RWPE2 (cell line): ENCODE measurements at regions not wholly inside any gene's neighbourhood (a gene's known extent, or its start where the extent isn't known, plus 50 kb on each side); places are given as distances from the start of the nearest gene placed in this dataset.

Experiments used
- ATAC-seq: fragments of 200-7000 bp; cut with Tn5 transposase; 3 replicates; pipeline ENCODE4 v1.9.1; 2021; ENCODE audit warnings: low read depth
- DNase-seq: peaks from one replicate; pipeline ENCODE4 v3.0.0-alpha.2; 2020; ENCODE audit warnings: low spot score
- H3K27ac ChIP-seq: fragments of 450-650 bp; 2 replicates; pipeline ENCODE4 v1.5.1; 2017; ENCODE audit warnings: mild to moderate bottlenecking; ENCODE audit not compliant: poor library complexity, severe bottlenecking
- H3K27me3 ChIP-seq: fragments of 250-450 bp; sonication (Bioruptor Pico); 2 replicates; pipeline ENCODE4 v1.5.1; 2021; ENCODE audit warnings: mild to moderate bottlenecking, moderate library complexity; ENCODE audit not compliant: insufficient read depth, poor library complexity, severe bottlenecking
- H3K36me3 ChIP-seq: fragments of 250-450 bp; sonication (Bioruptor Pico); 2 replicates; pipeline ENCODE4 v1.5.1; 2020; ENCODE audit warnings: low read depth, mild to moderate bottlenecking, moderate library complexity
- H3K4me1 ChIP-seq: fragments of 250-450 bp; sonication (Bioruptor Pico); 2 replicates; pipeline ENCODE4 v1.5.1; 2021; ENCODE audit warnings: mild to moderate bottlenecking, moderate library complexity; ENCODE audit not compliant: insufficient read depth, poor library complexity, severe bottlenecking
- H3K4me3 ChIP-seq: fragments of 250-450 bp; sonication (Bioruptor Pico); 2 replicates; pipeline ENCODE4 v1.5.1; 2021; ENCODE audit warnings: mild to moderate bottlenecking, moderate library complexity; ENCODE audit not compliant: severe bottlenecking
- H3K9me3 ChIP-seq: fragments of 250-450 bp; sonication (Bioruptor Pico); 2 replicates; pipeline ENCODE4 v1.5.1; 2021; ENCODE audit warnings: mild to moderate bottlenecking, moderate library complexity; ENCODE audit not compliant: severe bottlenecking
- TF ChIP-seq, protein P1 (sequence below): fragments of 450-650 bp; IDR thresholded peaks from one replicate; pipeline ENCODE4 v1.5.1; 2017; ENCODE audit warnings: mild to moderate bottlenecking, moderate library complexity; ENCODE audit not compliant: poor library complexity, severe bottlenecking

DNA sequence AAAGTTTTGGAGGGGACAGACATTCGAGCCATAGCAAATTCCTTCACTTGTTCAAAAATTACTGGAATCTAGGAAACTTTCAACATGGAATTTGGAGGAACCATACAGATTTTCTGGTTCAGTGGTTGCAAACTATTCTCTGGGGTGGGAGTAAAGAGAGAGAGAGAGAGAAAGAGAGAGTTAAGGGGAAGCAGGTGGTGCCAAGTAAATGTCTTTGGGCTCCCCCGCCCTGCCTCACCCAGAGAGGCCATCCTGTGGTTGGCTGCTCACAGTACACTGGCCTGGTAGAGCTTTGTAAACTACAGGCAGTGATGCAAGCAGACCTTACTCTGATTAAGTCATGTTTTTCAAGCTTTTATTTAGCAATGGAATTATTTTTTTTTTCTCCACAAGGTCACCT lies 82.6 kb downstream of the ADAMTS15 start:
- DNase-seq = no peak
- TF ChIP-seq, protein P1, sequence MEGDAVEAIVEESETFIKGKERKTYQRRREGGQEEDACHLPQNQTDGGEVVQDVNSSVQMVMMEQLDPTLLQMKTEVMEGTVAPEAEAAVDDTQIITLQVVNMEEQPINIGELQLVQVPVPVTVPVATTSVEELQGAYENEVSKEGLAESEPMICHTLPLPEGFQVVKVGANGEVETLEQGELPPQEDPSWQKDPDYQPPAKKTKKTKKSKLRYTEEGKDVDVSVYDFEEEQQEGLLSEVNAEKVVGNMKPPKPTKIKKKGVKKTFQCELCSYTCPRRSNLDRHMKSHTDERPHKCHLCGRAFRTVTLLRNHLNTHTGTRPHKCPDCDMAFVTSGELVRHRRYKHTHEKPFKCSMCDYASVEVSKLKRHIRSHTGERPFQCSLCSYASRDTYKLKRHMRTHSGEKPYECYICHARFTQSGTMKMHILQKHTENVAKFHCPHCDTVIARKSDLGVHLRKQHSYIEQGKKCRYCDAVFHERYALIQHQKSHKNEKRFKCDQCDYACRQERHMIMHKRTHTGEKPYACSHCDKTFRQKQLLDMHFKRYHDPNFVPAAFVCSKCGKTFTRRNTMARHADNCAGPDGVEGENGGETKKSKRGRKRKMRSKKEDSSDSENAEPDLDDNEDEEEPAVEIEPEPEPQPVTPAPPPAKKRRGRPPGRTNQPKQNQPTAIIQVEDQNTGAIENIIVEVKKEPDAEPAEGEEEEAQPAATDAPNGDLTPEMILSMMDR = no peak

DNA sequence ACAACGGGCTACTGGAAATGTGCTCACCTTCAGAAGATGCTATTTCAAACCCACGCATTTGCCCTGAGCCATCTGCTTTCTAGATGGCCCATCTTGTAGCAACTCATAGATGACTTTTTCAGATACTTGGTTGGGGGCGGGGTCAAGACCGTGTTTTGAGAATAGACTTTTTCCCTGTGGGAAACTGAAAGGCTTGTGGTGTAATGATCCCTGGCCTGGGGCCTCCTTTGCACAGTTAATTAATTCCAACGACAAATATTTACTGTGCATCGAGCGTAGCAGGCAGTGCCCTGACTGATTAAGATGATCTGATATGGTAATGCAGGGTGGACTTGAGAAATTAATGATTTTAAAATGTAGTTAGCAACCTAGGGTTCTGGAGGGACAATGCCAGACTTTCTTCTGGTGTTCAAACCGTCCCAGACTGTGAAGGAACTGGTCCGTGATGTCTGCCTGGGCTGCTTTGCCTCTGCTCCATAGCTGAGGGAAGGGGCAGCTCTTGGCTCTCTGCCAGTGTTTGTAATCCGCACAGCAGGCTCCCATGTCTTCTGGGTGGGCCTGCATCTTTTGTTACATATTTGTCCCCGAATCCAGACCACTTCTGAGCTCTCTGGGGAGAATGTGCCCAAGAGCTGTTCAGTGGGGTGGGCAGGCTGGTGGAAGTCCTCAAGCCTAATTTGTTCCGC lies 84.8 kb downstream of the ADAMTS15 start:
- Histone ChIP-seq H3K4me1 (no peaks in the 10 kb centered on the region), H3K36me3 (no peaks in the 10 kb centered on the region), H3K9me3 (no peaks in the 10 kb centered on the region), H3K27ac (no peak overlapping the region), H3K4me3 (no peak overlapping the region), H3K27me3 (no peaks in the 10 kb centered on the region)
- DNase-seq (no peak), ATAC-seq (no peak)
- TF ChIP-seq, protein P1 = no peak

More for the DNA sequence above, 82.6 kb downstream of the ADAMTS15 start:
- H3K4me1 ChIP-seq = no peaks in the 10 kb centered on the region
- no peaks in the 10 kb centered on the region for H3K9me3 ChIP-seq
- H3K27ac ChIP-seq = no peak overlapping the region
- ATAC-seq = no peak
- H3K27me3 ChIP-seq = no peaks in the 10 kb centered on the region
- H3K4me3 ChIP-seq = no peak overlapping the region
- H3K36me3 ChIP-seq = no peaks in the 10 kb centered on the region

DNA sequence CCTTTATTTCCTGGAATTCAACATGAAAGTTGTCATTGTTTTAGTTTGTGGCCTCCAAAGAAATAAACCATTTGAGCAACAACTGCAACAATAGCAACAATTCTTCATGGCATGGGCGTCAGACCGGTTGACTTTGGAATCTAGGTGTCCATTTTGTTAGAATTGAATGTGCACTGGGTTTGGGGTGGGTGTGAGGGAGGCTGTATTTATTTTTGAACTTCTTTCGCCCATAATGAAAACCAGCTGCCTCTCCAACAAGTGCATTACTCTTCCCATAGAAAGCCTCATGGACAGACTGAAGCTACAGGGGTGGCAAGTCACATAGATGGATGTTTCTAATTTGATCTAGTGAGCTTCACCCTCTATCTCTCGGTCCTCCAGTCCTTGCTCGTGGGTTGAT lies 85.4 kb downstream of the ADAMTS15 start:
- Histone ChIP-seq H3K27ac (no peak overlapping the region), H3K4me3 (no peak overlapping the region), H3K27me3 (no peaks in the 10 kb centered on the region), H3K4me1 (no peaks in the 10 kb centered on the region), H3K36me3 (no peaks in the 10 kb centered on the region), H3K9me3 (no peaks in the 10 kb centered on the region)
- TF ChIP-seq, protein P1 = no peak
- ATAC-seq (no peak), DNase-seq (no peak)

DNA sequence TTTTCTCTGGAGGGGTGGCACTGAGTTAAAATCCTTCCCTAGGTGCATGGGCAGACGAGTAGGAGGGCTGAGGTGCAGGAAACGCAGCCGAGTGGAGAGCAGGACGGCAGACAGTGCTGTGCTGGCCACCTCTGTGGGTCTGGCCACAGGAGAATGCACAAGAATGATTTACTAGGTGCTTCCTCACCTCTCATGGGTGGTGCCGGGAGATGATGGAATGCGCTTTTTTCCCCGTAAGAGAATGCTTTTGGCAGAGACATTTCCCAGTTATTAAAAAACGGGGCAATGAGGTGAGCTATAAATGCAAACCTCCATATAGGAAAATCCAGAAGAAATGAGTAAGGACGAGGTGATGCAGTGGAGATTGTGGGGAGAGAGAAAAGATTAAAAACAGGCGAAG lies 86.1 kb downstream of the ADAMTS15 start:
- Histone ChIP-seq H3K27ac (no peak overlapping the region), H3K27me3 (no peaks in the 10 kb centered on the region), H3K4me3 (no peak overlapping the region), H3K4me1 (no peaks in the 10 kb centered on the region), H3K36me3 (no peaks in the 10 kb centered on the region), H3K9me3 (no peaks in the 10 kb centered on the region)
- TF ChIP-seq, protein P1 = no peak
- no peak for ATAC-seq
- DNase-seq = no peak

DNA sequence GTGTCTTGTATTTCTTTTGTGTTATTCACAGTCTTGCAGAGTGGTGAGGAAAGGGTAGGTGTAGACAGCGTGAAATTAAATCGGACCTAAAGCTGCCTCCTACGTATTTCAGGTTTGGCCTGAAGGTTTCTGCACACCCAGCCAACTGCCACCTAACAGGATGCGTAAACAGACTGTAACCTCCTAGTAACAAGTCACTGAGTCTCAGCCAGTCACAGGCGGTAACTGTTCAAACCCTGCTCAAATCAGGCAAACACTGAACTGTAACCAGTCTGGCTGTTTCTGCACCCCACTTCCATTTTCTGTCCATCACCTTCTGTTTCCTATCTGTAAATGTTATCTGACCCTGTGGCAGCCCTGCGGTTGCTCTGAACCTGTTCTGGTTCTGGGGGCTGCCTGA lies 87.1 kb downstream of the ADAMTS15 start:
- no peak overlapping the region for H3K27ac ChIP-seq
- H3K27me3 ChIP-seq = no peaks in the 10 kb centered on the region
- DNase-seq = no peak
- H3K9me3 ChIP-seq = no peaks in the 10 kb centered on the region
- TF ChIP-seq, protein P1 = no peak
- no peaks in the 10 kb centered on the region for H3K4me1 ChIP-seq
- no peak overlapping the region for H3K4me3 ChIP-seq
- ATAC-seq = no peak
- no peaks in the 10 kb centered on the region for H3K36me3 ChIP-seq
